ENCODE measurements at regions not wholly inside any gene's neighbourhood (a gene's known extent, or its start where the extent isn't known, plus 50 kb on each side); places are given as distances from the start of the nearest gene placed in this dataset.
A peak's percentile ranks its signal among the peaks of the same experiment; 100 is the strongest.

- Histone ChIP-seq H3K27me3 (no peaks in the 10 kb centered on the region), H3K9me3 (no peaks in the 10 kb centered on the region), H3K36me3 (no peaks in the 10 kb centered on the region), H3K4me3 (no peak overlapping the region), H3K27ac (no peak overlapping the region), H3K4me1 (no peaks in the 10 kb centered on the region)
- no peak for TF ChIP-seq POLR2A (IDR thresholded peaks at IDR 0.05)
- TF ChIP-seq CTCF (IDR thresholded peaks at IDR 0.05), result no peak
- DNase-seq (no peak), ATAC-seq (peak in 1 of 4 donors; percentile 55)
- intact Hi-C loops (cut with DNase I), result loop anchor here in 1 of 10 donors (10.0 kb wide), 1 partner anchor 281 kb away; no protein-coding TSS in a partner anchor
- WGBS, 4 donors, result 62 to 80% (median 68%) methylated on average over 2 of the region's 2 CpGs
Measured at GRCh38 chr13:22173610-22174009, 502.7 kb downstream of the FGF9 start.

DNA sequence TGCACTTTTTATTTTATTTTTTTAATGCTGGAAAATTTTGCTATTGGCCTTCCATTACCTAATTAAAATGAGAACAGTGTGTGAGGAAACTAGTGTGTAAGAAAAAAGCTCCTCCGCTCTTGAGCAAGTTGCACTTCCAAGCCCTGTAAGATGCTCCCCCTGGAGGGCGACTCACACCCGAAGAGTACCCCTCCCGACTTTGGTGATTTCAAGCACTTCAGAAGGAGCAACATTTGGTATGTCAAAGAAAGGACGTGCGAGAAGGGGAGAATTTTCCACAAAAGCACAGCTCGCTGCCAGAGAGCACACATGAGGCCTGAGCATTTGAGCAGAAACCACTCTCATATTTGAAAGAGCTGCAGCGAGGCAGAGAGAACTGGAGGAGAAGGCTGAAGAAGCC, 504.4 kb downstream of the FGF9 start:
- Histone ChIP-seq H3K4me3 (no peak overlapping the region), H3K9me3 (peaks cover 0 to 5% (median 0%) of the 10 kb centered on the region in 12 donors), H3K36me3 (no peaks in the 10 kb centered on the region), H3K27me3 (no peaks in the 10 kb centered on the region), H3K27ac (no peak overlapping the region), H3K4me1 (no peaks in the 10 kb centered on the region)
- 71 to 77% (median 74%) methylated on average over 8 of the region's 8 CpGs for WGBS, 4 donors
- ATAC-seq (no peak), DNase-seq (no peak)
- intact Hi-C loops (cut with DNase I), result loop anchor here in 1 of 10 donors (10.0 kb wide), 1 partner anchor 280 kb away; no protein-coding TSS in a partner anchor
- TF ChIP-seq POLR2A (IDR thresholded peaks at IDR 0.05), result no peak
- TF ChIP-seq CTCF (IDR thresholded peaks at IDR 0.05), result no peak

- DNase-seq, result no peak
- intact Hi-C loops (cut with DNase I), result loop anchor here in 1 of 10 donors (10.0 kb wide), 1 partner anchor 279 kb away; no protein-coding TSS in a partner anchor
- Histone ChIP-seq H3K36me3 (no peaks in the 10 kb centered on the region), H3K27ac (no peak overlapping the region), H3K4me1 (no peaks in the 10 kb centered on the region), H3K4me3 (no peak overlapping the region), H3K9me3 (peaks cover 0 to 5% (median 0%) of the 10 kb centered on the region in 12 donors), H3K27me3 (no peaks in the 10 kb centered on the region)
- TF ChIP-seq POLR2A (IDR thresholded peaks at IDR 0.05), result no peak
- no peak for TF ChIP-seq CTCF (IDR thresholded peaks at IDR 0.05)
- whole genome bisulfite sequencing, 4 donors, result 86 to 90% (median 87%) methylated on average over 7 of the region's 7 CpGs
- no peak for ATAC-seq
Measured at GRCh38 chr13:22175815-22176214, 504.9 kb downstream of the FGF9 start.

GRCh38 chr13:22176968-22177520, 506.2 kb downstream of the FGF9 start:
- Histone ChIP-seq H3K27ac (no peak overlapping the region), H3K4me3 (no peak overlapping the region), H3K27me3 (no peaks in the 10 kb centered on the region), H3K4me1 (no peaks in the 10 kb centered on the region), H3K36me3 (no peaks in the 10 kb centered on the region), H3K9me3 (peaks cover 0 to 5% (median 0%) of the 10 kb centered on the region in 12 donors)
- DNase-seq, result no peak
- 35 to 49% (median 45%) methylated on average over 4 of the region's 4 CpGs for WGBS, 4 donors
- TF ChIP-seq POLR2A (IDR thresholded peaks at IDR 0.05) (no peak), CTCF (IDR thresholded peaks at IDR 0.05) (no peak)
- ATAC-seq, result no peak
- intact Hi-C loops (cut with DNase I), result loop anchor here in 1 of 10 donors (10.0 kb wide), 1 partner anchor 278 kb away; no protein-coding TSS in a partner anchor
